ENCODE measurements at regions not wholly inside any gene's neighbourhood (a gene's known extent, or its start where the extent isn't known, plus 50 kb on each side); places are given as distances from the start of the nearest gene placed in this dataset.

GRCh38 chr12:76216585-76217472 lies 131.4 kb downstream of the BBS10 start:
- no peak for DNase-seq

GRCh38 chr12:76208129-76208528 lies 123.6 kb upstream of the NAP1L1 start:
- DNase-seq: no peak

GRCh38 chr12:76206677-76207072 lies 122.2 kb upstream of the NAP1L1 start:
- no peak for DNase-seq

- no peak for DNase-seq
Observed at GRCh38 chr12:76206039-76206676, 121.7 kb upstream of the NAP1L1 start.

GRCh38 chr12:76202621-76203020 lies 118.1 kb upstream of the NAP1L1 start:
- no peak for DNase-seq

- peak; percentile 31 for DNase-seq
Observed at GRCh38 chr12:76201758-76202157, 117.3 kb upstream of the NAP1L1 start.

GRCh38 chr12:76201316-76201715 lies 116.8 kb upstream of the NAP1L1 start:
- peak; percentile 9 for DNase-seq

GRCh38 chr12:76199808-76200207 lies 115.3 kb upstream of the NAP1L1 start:
- peak; percentile 80 for DNase-seq

- no peak for DNase-seq
Observed at GRCh38 chr12:76198839-76199238, 114.4 kb upstream of the NAP1L1 start.

- no peak for DNase-seq
Observed at GRCh38 chr12:76197283-76197682, 112.8 kb upstream of the NAP1L1 start.

GRCh38 chr12:76195920-76196319 lies 111.4 kb upstream of the NAP1L1 start:
- DNase-seq: no peak

GRCh38 chr12:76194724-76195123 lies 110.2 kb upstream of the NAP1L1 start:
- DNase-seq: no peak

- DNase-seq: no peak
Observed at GRCh38 chr12:76193961-76194360, 109.5 kb upstream of the NAP1L1 start.

- DNase-seq: no peak
Observed at GRCh38 chr12:76192416-76192815, 107.9 kb upstream of the NAP1L1 start.

GRCh38 chr12:76190299-76190698 lies 105.8 kb upstream of the NAP1L1 start:
- no peak for DNase-seq

GRCh38 chr12:76189851-76190250 lies 105.4 kb upstream of the NAP1L1 start:
- no peak for DNase-seq

- no peak for DNase-seq
Observed at GRCh38 chr12:76187177-76187576, 102.7 kb upstream of the NAP1L1 start.

GRCh38 chr12:76186131-76186906 lies 101.8 kb upstream of the NAP1L1 start:
- peak; percentile 62 for DNase-seq

- DNase-seq: peak; percentile 98
Observed at GRCh38 chr12:76183459-76184186, 99.1 kb upstream of the NAP1L1 start.

- no peak for DNase-seq
Observed at GRCh38 chr12:76180401-76181277, 96.2 kb upstream of the NAP1L1 start.

- DNase-seq: no peak
Observed at GRCh38 chr12:76178452-76178851, 94.0 kb upstream of the NAP1L1 start.

GRCh38 chr12:76177821-76178220 lies 93.3 kb upstream of the NAP1L1 start:
- DNase-seq: no peak

Measured in EL (cell line).